NCI-H446 (cell line): ENCODE measurements at regions not wholly inside any gene's neighbourhood (a gene's known extent, or its start where the extent isn't known, plus 50 kb on each side); places are given as distances from the start of the nearest gene placed in this dataset.

ENCODE experiments used
- DNase-seq, 2 experiments: peaks; one replicate each; lab custom pipeline; 2025; lab: John Stamatoyannopoulos, UW

GRCh38 chr9:75616052-75616451 lies 274.4 kb upstream of the PCSK5 start:
- no peak for DNase-seq

GRCh38 chr9:75616841-75617566 lies 273.5 kb upstream of the PCSK5 start:
- DNase-seq, result no peak

GRCh38 chr9:75623462-75623861 lies 267.0 kb upstream of the PCSK5 start:
- DNase-seq, result no peak

GRCh38 chr9:75624998-75625397 lies 265.5 kb upstream of the PCSK5 start:
- no peak for DNase-seq

- DNase-seq, result no peak
Measured at GRCh38 chr9:75626860-75627259, 263.6 kb upstream of the PCSK5 start.

GRCh38 chr9:75628952-75629351 lies 261.5 kb upstream of the PCSK5 start:
- DNase-seq, result no peak

GRCh38 chr9:75633451-75634057 lies 256.9 kb upstream of the PCSK5 start:
- no peak for DNase-seq

- no peak for DNase-seq
Measured at GRCh38 chr9:75636427-75637045, 253.9 kb upstream of the PCSK5 start.

- DNase-seq, result no peak
Measured at GRCh38 chr9:75639971-75640610, 250.4 kb upstream of the PCSK5 start.

GRCh38 chr9:75642522-75642921 lies 248.0 kb upstream of the PCSK5 start:
- no peak for DNase-seq

GRCh38 chr9:75644649-75645048 lies 245.8 kb upstream of the PCSK5 start:
- DNase-seq, result no peak

GRCh38 chr9:75648034-75648433 lies 242.4 kb upstream of the PCSK5 start:
- no peak for DNase-seq

- DNase-seq, result no peak
Measured at GRCh38 chr9:75649060-75649459, 241.4 kb upstream of the PCSK5 start.

- DNase-seq, result no peak
Measured at GRCh38 chr9:75651709-75652108, 238.8 kb upstream of the PCSK5 start.

GRCh38 chr9:75653335-75653734 lies 237.1 kb upstream of the PCSK5 start:
- DNase-seq, result no peak

GRCh38 chr9:75653750-75654149 lies 236.7 kb upstream of the PCSK5 start:
- no peak for DNase-seq

GRCh38 chr9:75657015-75657414 lies 233.5 kb upstream of the PCSK5 start:
- DNase-seq, result no peak

- no peak for DNase-seq
Measured at GRCh38 chr9:75658301-75658905, 232.1 kb upstream of the PCSK5 start.

- DNase-seq, result no peak
Measured at GRCh38 chr9:75664597-75664996, 225.9 kb upstream of the PCSK5 start.

- no peak for DNase-seq
Measured at GRCh38 chr9:75666856-75667554, 223.5 kb upstream of the PCSK5 start.

- no peak for DNase-seq
Measured at GRCh38 chr9:75669721-75670120, 220.8 kb upstream of the PCSK5 start.

- DNase-seq, result no peak
Measured at GRCh38 chr9:75671354-75671753, 219.1 kb upstream of the PCSK5 start.
